ENCODE measurements at regions not wholly inside any gene's neighbourhood (a gene's known extent, or its start where the extent isn't known, plus 50 kb on each side); places are given as distances from the start of the nearest gene placed in this dataset.

DNA sequence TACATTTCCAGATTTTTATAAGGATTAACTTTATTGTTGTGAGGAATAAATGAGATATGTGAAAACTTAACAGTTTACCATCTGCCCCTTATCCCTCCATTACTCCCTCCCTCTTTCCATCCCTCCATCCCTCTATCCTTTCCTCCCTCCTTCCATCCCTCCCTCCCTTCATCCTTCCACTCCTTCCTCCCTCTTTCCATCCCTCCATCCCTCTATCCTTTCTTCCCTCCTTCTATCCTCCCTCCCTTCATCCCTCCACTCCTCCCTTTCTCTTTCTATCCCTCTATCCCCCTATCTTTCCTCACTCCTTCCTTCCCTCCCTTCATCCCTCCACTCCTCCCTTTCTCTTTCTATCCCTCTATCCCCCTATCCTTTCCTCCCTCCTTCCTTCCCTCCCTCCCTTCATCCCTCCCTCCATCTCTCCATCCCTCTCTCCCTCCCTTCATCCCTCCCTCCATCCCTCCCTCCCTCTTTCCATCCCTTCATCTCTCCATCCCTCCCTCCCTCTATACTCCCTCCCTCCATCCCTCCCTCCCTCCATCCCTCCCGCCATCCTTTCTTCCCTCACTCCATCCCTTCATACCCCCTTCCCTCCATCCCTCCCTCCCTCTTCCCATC, 181.8 kb upstream of the PLXNC1 start:
- Histone ChIP-seq H4K20me1 (ENCODE audit: insufficient read depth, low read length, poor library complexity, severe bottlenecking) (no peaks in the 10 kb centered on the region), H3K4me2 (ENCODE audit: low read depth, low read length, poor library complexity, severe bottlenecking) (no peak overlapping the region), H2AFZ (ENCODE audit: low read length) (no peak overlapping the region), H3K36me3 (ENCODE audit: insufficient read depth, low read length) (no peaks in the 10 kb centered on the region), H3K4me3 (ENCODE audit: low read length, poor library complexity, severe bottlenecking) (no peak overlapping the region), H3K9me2 (replicated peaks; ENCODE audit: low read depth, low read length) (no peaks in the 10 kb centered on the region), H3K79me2 (ENCODE audit: insufficient read depth, low read length) (no peaks in the 10 kb centered on the region), H3K27me3 (ENCODE audit: insufficient read depth, low read length, poor library complexity, severe bottlenecking) (no peaks in the 10 kb centered on the region), H3K9me3 (ENCODE audit: insufficient read depth, low read depth, low read length) (no peaks in the 10 kb centered on the region), H3K9ac (ENCODE audit: low read depth, low read length, poor library complexity, severe bottlenecking) (no peak overlapping the region), H3F3A (ENCODE audit: low read depth) (no peaks in the 10 kb centered on the region), H3K4me1 (ENCODE audit: insufficient read depth, low read length, poor library complexity, severe bottlenecking) (peaks cover 15% of the 10 kb centered on the region)
- TF ChIP-seq, protein P1, sequence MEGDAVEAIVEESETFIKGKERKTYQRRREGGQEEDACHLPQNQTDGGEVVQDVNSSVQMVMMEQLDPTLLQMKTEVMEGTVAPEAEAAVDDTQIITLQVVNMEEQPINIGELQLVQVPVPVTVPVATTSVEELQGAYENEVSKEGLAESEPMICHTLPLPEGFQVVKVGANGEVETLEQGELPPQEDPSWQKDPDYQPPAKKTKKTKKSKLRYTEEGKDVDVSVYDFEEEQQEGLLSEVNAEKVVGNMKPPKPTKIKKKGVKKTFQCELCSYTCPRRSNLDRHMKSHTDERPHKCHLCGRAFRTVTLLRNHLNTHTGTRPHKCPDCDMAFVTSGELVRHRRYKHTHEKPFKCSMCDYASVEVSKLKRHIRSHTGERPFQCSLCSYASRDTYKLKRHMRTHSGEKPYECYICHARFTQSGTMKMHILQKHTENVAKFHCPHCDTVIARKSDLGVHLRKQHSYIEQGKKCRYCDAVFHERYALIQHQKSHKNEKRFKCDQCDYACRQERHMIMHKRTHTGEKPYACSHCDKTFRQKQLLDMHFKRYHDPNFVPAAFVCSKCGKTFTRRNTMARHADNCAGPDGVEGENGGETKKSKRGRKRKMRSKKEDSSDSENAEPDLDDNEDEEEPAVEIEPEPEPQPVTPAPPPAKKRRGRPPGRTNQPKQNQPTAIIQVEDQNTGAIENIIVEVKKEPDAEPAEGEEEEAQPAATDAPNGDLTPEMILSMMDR (conservative IDR thresholded peaks at IDR 0.05; ENCODE audit: low read length): no peak
- no peak for TF ChIP-seq EZH2phosphoT487 (IDR thresholded peaks at IDR 0.05; ENCODE audit: borderline replicate concordance)

GRCh38 chr12:93967454-93967853, 180.9 kb upstream of the PLXNC1 start:
- Histone ChIP-seq H3K9ac (ENCODE audit: low read depth, low read length, poor library complexity, severe bottlenecking) (no peak overlapping the region), H4K20me1 (ENCODE audit: insufficient read depth, low read length, poor library complexity, severe bottlenecking) (no peaks in the 10 kb centered on the region), H3K4me3 (ENCODE audit: low read length, poor library complexity, severe bottlenecking) (no peak overlapping the region), H3K36me3 (ENCODE audit: insufficient read depth, low read length) (no peaks in the 10 kb centered on the region), H3K4me1 (ENCODE audit: insufficient read depth, low read length, poor library complexity, severe bottlenecking) (peaks cover 15% of the 10 kb centered on the region), H2AFZ (ENCODE audit: low read length) (no peak overlapping the region), H3K4me2 (ENCODE audit: low read depth, low read length, poor library complexity, severe bottlenecking) (no peak overlapping the region), H3F3A (ENCODE audit: low read depth) (no peaks in the 10 kb centered on the region), H3K9me2 (replicated peaks; ENCODE audit: low read depth, low read length) (no peaks in the 10 kb centered on the region), H3K79me2 (ENCODE audit: insufficient read depth, low read length) (no peaks in the 10 kb centered on the region), H3K9me3 (ENCODE audit: insufficient read depth, low read depth, low read length) (no peaks in the 10 kb centered on the region), H3K27me3 (ENCODE audit: insufficient read depth, low read length, poor library complexity, severe bottlenecking) (no peaks in the 10 kb centered on the region)
- TF ChIP-seq EZH2phosphoT487 (IDR thresholded peaks at IDR 0.05; ENCODE audit: borderline replicate concordance): no peak
- TF ChIP-seq, protein P1 (conservative IDR thresholded peaks at IDR 0.05; ENCODE audit: low read length): no peak

DNA sequence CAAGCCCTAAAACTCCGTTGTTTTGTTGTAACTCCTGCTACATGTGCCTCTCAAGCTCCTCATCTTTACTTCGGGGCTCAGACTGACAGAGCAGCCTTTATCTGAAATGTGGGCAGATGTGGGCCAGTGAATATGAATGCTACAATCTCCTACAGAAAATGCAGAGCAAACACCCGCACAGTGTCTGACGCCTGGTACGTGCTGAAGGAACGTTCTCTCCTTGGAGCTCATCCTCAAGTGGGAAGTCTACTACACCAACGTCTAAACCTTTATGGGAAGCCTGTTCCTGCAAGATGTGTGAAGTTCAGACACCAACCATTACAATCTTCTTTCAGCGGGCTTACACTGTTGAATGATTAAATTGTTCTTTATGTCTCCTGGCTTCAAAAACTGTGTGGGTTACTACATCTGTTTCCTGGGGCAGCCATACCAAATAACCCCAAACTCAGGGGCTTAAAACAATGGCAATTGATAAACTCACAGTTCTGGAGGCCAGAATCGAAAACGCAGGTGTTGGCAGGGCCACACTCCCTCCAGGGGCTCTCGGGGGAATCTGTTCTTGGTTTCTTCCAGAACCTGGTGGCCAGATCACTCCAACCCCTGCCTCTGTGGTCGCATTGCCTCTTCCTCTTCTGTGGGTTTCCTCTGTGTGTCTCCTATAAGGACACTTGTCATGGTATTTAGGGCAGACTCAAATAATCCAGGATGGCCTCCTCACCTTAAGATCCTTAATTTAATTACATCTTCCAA, 179.7 kb upstream of the PLXNC1 start:
- Histone ChIP-seq H3K27me3 (ENCODE audit: insufficient read depth, low read length, poor library complexity, severe bottlenecking) (no peaks in the 10 kb centered on the region), H3K9me2 (replicated peaks; ENCODE audit: low read depth, low read length) (no peaks in the 10 kb centered on the region), H3K4me1 (ENCODE audit: insufficient read depth, low read length, poor library complexity, severe bottlenecking) (peaks cover 15% of the 10 kb centered on the region), H2AFZ (ENCODE audit: low read length) (no peak overlapping the region), H4K20me1 (ENCODE audit: insufficient read depth, low read length, poor library complexity, severe bottlenecking) (no peaks in the 10 kb centered on the region), H3K79me2 (ENCODE audit: insufficient read depth, low read length) (no peaks in the 10 kb centered on the region), H3K9ac (ENCODE audit: low read depth, low read length, poor library complexity, severe bottlenecking) (no peak overlapping the region), H3F3A (ENCODE audit: low read depth) (no peaks in the 10 kb centered on the region), H3K4me3 (ENCODE audit: low read length, poor library complexity, severe bottlenecking) (no peak overlapping the region), H3K4me2 (ENCODE audit: low read depth, low read length, poor library complexity, severe bottlenecking) (peak overlapping the region; percentile 46), H3K36me3 (ENCODE audit: insufficient read depth, low read length) (no peaks in the 10 kb centered on the region), H3K9me3 (ENCODE audit: insufficient read depth, low read depth, low read length) (no peaks in the 10 kb centered on the region)
- TF ChIP-seq EZH2phosphoT487 (IDR thresholded peaks at IDR 0.05; ENCODE audit: borderline replicate concordance): no peak
- TF ChIP-seq, protein P1 (conservative IDR thresholded peaks at IDR 0.05; ENCODE audit: low read length): no peak

Data from Loucy (cell line).